ENCODE measurements at regions not wholly inside any gene's neighbourhood (a gene's known extent, or its start where the extent isn't known, plus 50 kb on each side); places are given as distances from the start of the nearest gene placed in this dataset.

DNA sequence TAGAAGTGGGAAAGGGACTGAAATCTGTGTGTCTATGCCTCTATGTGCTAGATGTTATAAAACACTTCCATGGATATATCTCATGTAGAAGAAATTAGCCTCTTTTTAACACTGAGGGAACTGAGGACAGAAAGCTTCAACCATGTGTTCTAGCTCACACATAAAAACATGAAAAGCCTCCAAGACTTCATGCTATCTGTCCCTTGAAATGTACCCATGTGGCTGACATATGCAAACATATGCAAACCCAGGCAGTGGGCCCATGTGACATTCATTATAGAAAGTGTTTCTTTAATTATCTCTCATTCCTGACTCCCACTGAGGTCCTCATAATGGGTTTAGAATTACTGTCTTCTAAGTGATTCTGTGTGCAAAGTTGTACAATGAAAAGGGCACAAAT lies 134.7 kb upstream of the MAF start:
- Histone ChIP-seq H4K91ac (ENCODE audit: insufficient read length, low read depth, low read length) (no peak overlapping the region), H3K4me2 (ENCODE audit: insufficient read depth, insufficient read length, low read length) (no peak overlapping the region), H2BK12ac (ENCODE audit: insufficient read length, low read depth, low read length) (no peak overlapping the region), H2AK5ac (ENCODE audit: insufficient read length, low read length) (no peak overlapping the region), H2BK5ac (ENCODE audit: insufficient read length, low read length) (no peak overlapping the region), H3K14ac (ENCODE audit: insufficient read depth, low read length) (no peak overlapping the region), H3T11ph (ENCODE audit: low read length) (no peak overlapping the region), H3K18ac (ENCODE audit: insufficient read length, low read depth, low read length) (no peak overlapping the region), H2BK15ac (ENCODE audit: low read depth, low read length) (no peak overlapping the region), H2AFZ (ENCODE audit: low read length) (no peak overlapping the region), H3K56ac (ENCODE audit: insufficient read length, low read depth, low read length) (no peak overlapping the region), H2BK20ac (ENCODE audit: low read depth, low read length, poor library complexity, severe bottlenecking) (no peak overlapping the region), H3K27ac (ENCODE audit: insufficient read length, low read depth, low read length) (no peak overlapping the region), H3K23ac (ENCODE audit: insufficient read length, low read depth, low read length) (no peak overlapping the region), H3K9ac (ENCODE audit: extremely low read depth, insufficient read length, low read length) (no peak overlapping the region), H3K4ac (ENCODE audit: low read depth, low read length) (no peak overlapping the region), H3K79me1 (ENCODE audit: insufficient read depth, low read depth, low read length, poor library complexity, severe bottlenecking) (no peaks in the 10 kb centered on the region), H4K8ac (replicated peaks; ENCODE audit: insufficient read length, low read depth, low read length) (no peak overlapping the region), H3K9me3 (ENCODE audit: control insufficient read depth, low read depth, low read length) (no peaks in the 10 kb centered on the region), H4K20me1 (ENCODE audit: control insufficient read depth, insufficient read depth, insufficient read length) (no peaks in the 10 kb centered on the region), H3K27me3 (ENCODE audit: insufficient read depth, low read length) (no peaks in the 10 kb centered on the region), H3K4me1 (ENCODE audit: insufficient read depth, low read length) (no peaks in the 10 kb centered on the region; the same call in 1 of the 2 replicates), H2BK120ac (ENCODE audit: low read depth, low read length, poor library complexity, severe bottlenecking) (no peak overlapping the region), H3K79me2 (ENCODE audit: insufficient read depth, low read length) (no peaks in the 10 kb centered on the region), H3K23me2 (ENCODE audit: insufficient read length, low read depth, low read length, poor library complexity, severe bottlenecking) (no peaks in the 10 kb centered on the region), H4K5ac (ENCODE audit: insufficient read length, low read depth, low read length) (no peak overlapping the region)
- TF ChIP-seq, protein P1, sequence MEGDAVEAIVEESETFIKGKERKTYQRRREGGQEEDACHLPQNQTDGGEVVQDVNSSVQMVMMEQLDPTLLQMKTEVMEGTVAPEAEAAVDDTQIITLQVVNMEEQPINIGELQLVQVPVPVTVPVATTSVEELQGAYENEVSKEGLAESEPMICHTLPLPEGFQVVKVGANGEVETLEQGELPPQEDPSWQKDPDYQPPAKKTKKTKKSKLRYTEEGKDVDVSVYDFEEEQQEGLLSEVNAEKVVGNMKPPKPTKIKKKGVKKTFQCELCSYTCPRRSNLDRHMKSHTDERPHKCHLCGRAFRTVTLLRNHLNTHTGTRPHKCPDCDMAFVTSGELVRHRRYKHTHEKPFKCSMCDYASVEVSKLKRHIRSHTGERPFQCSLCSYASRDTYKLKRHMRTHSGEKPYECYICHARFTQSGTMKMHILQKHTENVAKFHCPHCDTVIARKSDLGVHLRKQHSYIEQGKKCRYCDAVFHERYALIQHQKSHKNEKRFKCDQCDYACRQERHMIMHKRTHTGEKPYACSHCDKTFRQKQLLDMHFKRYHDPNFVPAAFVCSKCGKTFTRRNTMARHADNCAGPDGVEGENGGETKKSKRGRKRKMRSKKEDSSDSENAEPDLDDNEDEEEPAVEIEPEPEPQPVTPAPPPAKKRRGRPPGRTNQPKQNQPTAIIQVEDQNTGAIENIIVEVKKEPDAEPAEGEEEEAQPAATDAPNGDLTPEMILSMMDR (conservative IDR thresholded peaks at IDR 0.05) = no peak
- Mint-ChIP-seq H3K27ac (no peak overlapping the region), H3K9me3 (peaks cover 0 to 9% of the 10 kb centered on the region in 2 experiments; a peak in 3 of 5 replicates), H3K27me3 (ENCODE audit: low read depth) (peaks cover 4% of the 10 kb centered on the region; the same call in 1 of the 2 replicates), H3K36me3 (ENCODE audit: insufficient read depth in 1 of 3, low read depth in 3 of 3) (no peaks in the 10 kb centered on the region; a peak in 1 of 7 replicates), H3K4me1 (peaks cover 25% of the 10 kb centered on the region in 2 experiments), H3K4me3 (no peak overlapping the region)
- DNase-seq = no peak

Data from H9 (cell line).